HCT116 (cell line): ENCODE measurements at regions not wholly inside any gene's neighbourhood (a gene's known extent, or its start where the extent isn't known, plus 50 kb on each side); places are given as distances from the start of the nearest gene placed in this dataset.

Experiments
- ATAC-seq: fragments of 200-7000 bp; cut with Tn5 transposase; 2 replicates; pipeline ENCODE4 v1.9.1; 2020; ENCODE audit warnings: mild to moderate bottlenecking, moderate library complexity
- BruUV-seq: library from RNA; stranded (reverse); fragments of 400-500 nt; replicated peaks from 2 replicates; lab custom pipeline; 2021; lab: Mats Ljungman, UMichigan
- CTCF ChIA-PET: fragments of 300-600 bp; sonication (Branson Sonifier 250); formaldehyde crosslinking; loops from one replicate; lab custom pipeline; 2021; ENCODE audit warnings: antibody characterized with exemption; lab: Charles Lee
- POLR2A ChIA-PET: fragments of 300-600, 350-600 bp; sonication (Branson Sonifier 250); formaldehyde crosslinking; loops from one replicate; lab custom pipeline; 2021; ENCODE audit warnings: antibody characterized with exemption; lab: Charles Lee
- RAD21 ChIA-PET, 2 experiments: fragments of 300-600 bp; sonication (Branson Sonifier 250); formaldehyde crosslinking; loops; one replicate each; lab custom pipeline; 2023; ENCODE audit warnings: low total read pairs in 2 of 2; ENCODE audit not compliant: uncharacterized antibody in 2 of 2, unreplicated experiment in 2 of 2, low non-redundant PET in 1 of 2; lab: Charles Lee
- DNase-seq: peaks from one replicate; pipeline ENCODE4 v3.0.0-alpha.2; 2010; ENCODE audit warnings: low read depth, low spot score
- H2AFZ ChIP-seq: fragments of 200-600 bp; shearing (Covaris generic), sonication (generic); 2 replicates; pipeline ENCODE4 v1.6.1; 2017; ENCODE audit warnings: low read depth, mixed run types, mixed read lengths, antibody characterized with exemption, low read length; ENCODE audit not compliant: poor library complexity, severe bottlenecking
- H3K27ac ChIP-seq: 2 replicates; pipeline ENCODE4 v1.5.1; 2012; ENCODE audit warnings: low read depth, low read length
- H3K27me3 ChIP-seq: fragments of 200-600 bp; sonication (generic); 2 replicates; pipeline ENCODE4 v1.6.1; 2016; ENCODE audit warnings: mixed run types, low read length, mixed read lengths; ENCODE audit not compliant: insufficient read depth
- H3K36me3 ChIP-seq, 2 experiments: fragments of 200-500 bp in 1 of 2; fragments of 200-600 bp in 1 of 2; sonication (Bioruptor generic) in 1 of 2; sonication (generic) in 1 of 2; 2 replicates each; pipeline versions ENCODE4 v1.5.1 to v1.6.1; 2014 to 2016; ENCODE audit warnings: low read length in 2 of 2, inconsistent platforms in 1 of 2, mixed read lengths in 1 of 2, mixed run types in 1 of 2; ENCODE audit not compliant: insufficient read depth in 2 of 2, control insufficient read depth in 1 of 2
- H3K4me1 ChIP-seq, 2 experiments: fragments of 200-600 bp in 1 of 2; sonication (generic) in 1 of 2; 2 replicates each; pipeline versions ENCODE4 v1.5.1 to v1.6.1; 2012 to 2017; ENCODE audit warnings: low read length in 2 of 2, inconsistent platforms in 1 of 2, mild to moderate bottlenecking in 1 of 2, mixed read lengths in 1 of 2, mixed run types in 1 of 2, moderate library complexity in 1 of 2; ENCODE audit not compliant: insufficient read depth in 2 of 2, control insufficient read depth in 1 of 2
- H3K4me2 ChIP-seq: fragments of 200-600 bp; sonication (generic); 2 replicates; pipeline ENCODE4 v1.6.1; 2017; ENCODE audit warnings: mixed run types, low read length, mixed read lengths
- H3K4me3 ChIP-seq, 2 experiments: fragments of 200-600 bp in 1 of 2; sonication (generic) in 1 of 2; replicated peaks in 1 of 2; 2 replicates each; pipeline ENCODE4 v1.5.1; 2011 to 2016; ENCODE audit warnings: low read length in 2 of 2, control low read depth in 1 of 2, low read depth in 1 of 2, mild to moderate bottlenecking in 1 of 2, mixed read lengths in 1 of 2, mixed run types in 1 of 2
- H3K79me2 ChIP-seq: fragments of 200-600 bp; sonication (generic); 2 replicates; pipeline ENCODE4 v1.6.1; 2017; ENCODE audit warnings: mild to moderate bottlenecking, mixed run types, low read length, moderate library complexity, mixed read lengths; ENCODE audit not compliant: insufficient read depth
- H3K9ac ChIP-seq: fragments of 200-600 bp; sonication (generic); 2 replicates; pipeline ENCODE4 v1.6.1; 2016; ENCODE audit warnings: low read length, mixed read lengths
- H3K9me2 ChIP-seq: fragments of 200-600 bp; sonication (generic), shearing (Covaris generic); 2 replicates; pipeline ENCODE4 v1.6.1; 2017; ENCODE audit warnings: mixed run types, mild to moderate bottlenecking, moderate library complexity; ENCODE audit not compliant: insufficient read depth
- H3K9me3 ChIP-seq, 2 experiments: fragments of 200-500 bp in 1 of 2; fragments of 200-600 bp in 1 of 2; sonication (Bioruptor generic) in 1 of 2; sonication (generic) in 1 of 2; 2 replicates each; pipeline ENCODE4 v1.6.1; 2014 to 2017; ENCODE audit warnings: low read length in 2 of 2, mixed read lengths in 2 of 2, inconsistent platforms in 1 of 2, low read depth in 1 of 2, mild to moderate bottlenecking in 1 of 2, mixed run types in 1 of 2, moderate library complexity in 1 of 2; ENCODE audit not compliant: control insufficient read depth in 1 of 2, insufficient read depth in 1 of 2
- H4K20me1 ChIP-seq: fragments of 200-600 bp; sonication (generic), shearing (Covaris generic); 2 replicates; pipeline ENCODE4 v1.6.1; 2017; ENCODE audit warnings: mixed run types, mild to moderate bottlenecking, moderate library complexity; ENCODE audit not compliant: insufficient read depth
- EZH2 ChIP-seq: fragments of 200-600 bp; sonication (generic); IDR thresholded peaks from 2 replicates; pipeline ENCODE4 v1.6.1; 2017; ENCODE audit warnings: antibody characterized with exemption, mixed run types
- SIN3A ChIP-seq: IDR thresholded peaks from 2 replicates; pipeline ENCODE4 v1.6.1; 2012; ENCODE audit warnings: low read depth
- ZNF274 ChIP-seq: fragments of 200-500 bp; sonication (Bioruptor generic); IDR thresholded peaks from 2 replicates; pipeline ENCODE4 v1.6.1; 2014; ENCODE audit warnings: mild to moderate bottlenecking, low read depth, low read length, inconsistent platforms
- intact Hi-C: fragments of 100-400 bp; cut with micrococcal nuclease; formaldehyde crosslinking; loops from 2 replicates; pipeline ENCODE4 v1.10.0; 2022

- CTCF ChIA-PET, result no interaction called here
- no peak for DNase-seq
Measured at GRCh38 chr9:105194234-105194633, 50.2 kb upstream of the SLC44A1 start.

More at GRCh38 chr9:105194234-105194633, 50.2 kb upstream of the SLC44A1 start:
- H3K27ac ChIP-seq, result no peak overlapping the region
- TF ChIP-seq EZH2, result no peak
- no peak for TF ChIP-seq SIN3A
- TF ChIP-seq ZNF274, result no peak
- H3K9me2 ChIP-seq, result no peaks in the 10 kb centered on the region
- H3K9me3 ChIP-seq, result no peaks in the 10 kb centered on the region
- H2AFZ ChIP-seq, result no peak overlapping the region
- no peak overlapping the region for H3K9ac ChIP-seq
- H3K4me1 ChIP-seq, result no peaks in the 10 kb centered on the region
- no TSS peak for BruUV-seq
- no peak overlapping the region for H3K4me3 ChIP-seq
- ATAC-seq, result no peak
- no peaks in the 10 kb centered on the region for H3K79me2 ChIP-seq
- H3K4me2 ChIP-seq, result no peak overlapping the region
- ChIA-PET POLR2A (no interaction called here), RAD21 (no interaction called here)
- no peaks in the 10 kb centered on the region for H4K20me1 ChIP-seq
- no peaks in the 10 kb centered on the region for H3K27me3 ChIP-seq
- no peaks in the 10 kb centered on the region for H3K36me3 ChIP-seq
- intact Hi-C loops, result no loop called here
